ENCODE measurements at regions not wholly inside any gene's neighbourhood (a gene's known extent, or its start where the extent isn't known, plus 50 kb on each side); places are given as distances from the start of the nearest gene placed in this dataset.
"Not testable (repeated sequence)": the region's sequence is repeated elsewhere in the genome, so short reads cannot be mapped to it uniquely, and the experiment has no call there.

- Histone ChIP-seq H3K9me3 (replicated peaks) (no peaks in the 10 kb centered on the region), H3K4me3 (no peak overlapping the region), H3K4me1 (replicated peaks) (no peaks in the 10 kb centered on the region), H3K27me3 (replicated peaks) (no peaks in the 10 kb centered on the region), H3K27ac (no peak overlapping the region), H3K36me3 (no peaks in the 10 kb centered on the region)
- no peak for DNase-seq (ENCODE audit: low read depth in 1 of 2, low spot score in 2 of 2)
Observed at GRCh38 chr1:195851804-195852203, 756.4 kb downstream of the KCNT2 start.

GRCh38 chr1:195851016-195851601, 757.1 kb downstream of the KCNT2 start:
- H3K4me1 ChIP-seq (replicated peaks): no peaks in the 10 kb centered on the region
- H3K9me3 ChIP-seq (replicated peaks): no peaks in the 10 kb centered on the region
- H3K27me3 ChIP-seq (replicated peaks): no peaks in the 10 kb centered on the region
- DNase-seq (ENCODE audit: low read depth in 1 of 2, low spot score in 2 of 2): no peak
- H3K4me3 ChIP-seq: no peak overlapping the region
- H3K27ac ChIP-seq: no peak overlapping the region
- no peaks in the 10 kb centered on the region for H3K36me3 ChIP-seq

GRCh38 chr1:195849180-195849579, 759.1 kb downstream of the KCNT2 start:
- no peaks in the 10 kb centered on the region for H3K36me3 ChIP-seq
- H3K4me3 ChIP-seq: no peak overlapping the region
- no peaks in the 10 kb centered on the region for H3K9me3 ChIP-seq (replicated peaks)
- no peaks in the 10 kb centered on the region for H3K4me1 ChIP-seq (replicated peaks)
- no peaks in the 10 kb centered on the region for H3K27me3 ChIP-seq (replicated peaks)
- DNase-seq (ENCODE audit: low read depth in 1 of 2, low spot score in 2 of 2): no peak
- H3K27ac ChIP-seq: no peak overlapping the region

- not testable (repeated sequence) for DNase-seq (ENCODE audit: low read depth in 1 of 2, low spot score in 2 of 2); H3K4me3 ChIP-seq; H3K27ac ChIP-seq; H3K36me3 ChIP-seq; H3K4me1 ChIP-seq (replicated peaks); H3K9me3 ChIP-seq (replicated peaks); H3K27me3 ChIP-seq (replicated peaks)
Observed at GRCh38 chr1:195847957-195848875, 760.0 kb downstream of the KCNT2 start.

- DNase-seq (ENCODE audit: low read depth in 1 of 2, low spot score in 2 of 2): no peak
- H3K4me3 ChIP-seq: no peak overlapping the region
- no peaks in the 10 kb centered on the region for H3K36me3 ChIP-seq
- H3K9me3 ChIP-seq (replicated peaks): no peaks in the 10 kb centered on the region
- H3K4me1 ChIP-seq (replicated peaks): no peaks in the 10 kb centered on the region
- no peaks in the 10 kb centered on the region for H3K27me3 ChIP-seq (replicated peaks)
- no peak overlapping the region for H3K27ac ChIP-seq
Observed at GRCh38 chr1:195831789-195832188, 776.5 kb downstream of the KCNT2 start.

GRCh38 chr1:195828325-195828724, 779.9 kb downstream of the KCNT2 start:
- no peak overlapping the region for H3K4me3 ChIP-seq
- H3K9me3 ChIP-seq (replicated peaks): no peaks in the 10 kb centered on the region
- no peak for DNase-seq (ENCODE audit: low read depth in 1 of 2, low spot score in 2 of 2)
- H3K27ac ChIP-seq: no peak overlapping the region
- H3K4me1 ChIP-seq (replicated peaks): no peaks in the 10 kb centered on the region
- H3K36me3 ChIP-seq: no peaks in the 10 kb centered on the region
- no peaks in the 10 kb centered on the region for H3K27me3 ChIP-seq (replicated peaks)

- H3K4me1 ChIP-seq (replicated peaks): no peaks in the 10 kb centered on the region
- no peak overlapping the region for H3K4me3 ChIP-seq
- DNase-seq (ENCODE audit: low read depth in 1 of 2, low spot score in 2 of 2): no peak
- no peak overlapping the region for H3K27ac ChIP-seq
- no peaks in the 10 kb centered on the region; the same call in 1 of the 2 replicates for H3K9me3 ChIP-seq (replicated peaks)
- H3K27me3 ChIP-seq (replicated peaks): no peaks in the 10 kb centered on the region
- H3K36me3 ChIP-seq: no peaks in the 10 kb centered on the region
Observed at GRCh38 chr1:195820925-195821324, 787.3 kb downstream of the KCNT2 start.

GRCh38 chr1:195806060-195806459, 802.2 kb downstream of the KCNT2 start:
- H3K4me1 ChIP-seq (replicated peaks): no peaks in the 10 kb centered on the region
- no peak overlapping the region for H3K27ac ChIP-seq
- no peak overlapping the region for H3K4me3 ChIP-seq
- no peak for DNase-seq (ENCODE audit: low read depth in 1 of 2, low spot score in 2 of 2)
- no peaks in the 10 kb centered on the region for H3K9me3 ChIP-seq (replicated peaks)
- no peaks in the 10 kb centered on the region for H3K27me3 ChIP-seq (replicated peaks)
- H3K36me3 ChIP-seq: no peaks in the 10 kb centered on the region

GRCh38 chr1:195804547-195804946, 803.7 kb downstream of the KCNT2 start:
- H3K27ac ChIP-seq: no peak overlapping the region
- H3K9me3 ChIP-seq (replicated peaks): no peaks in the 10 kb centered on the region
- no peak for DNase-seq (ENCODE audit: low read depth in 1 of 2, low spot score in 2 of 2)

GRCh38 chr1:195799016-195799415, 809.2 kb downstream of the KCNT2 start:
- Histone ChIP-seq H3K36me3 (no peaks in the 10 kb centered on the region), H3K27me3 (replicated peaks) (no peaks in the 10 kb centered on the region), H3K4me3 (no peak overlapping the region), H3K4me1 (replicated peaks) (no peaks in the 10 kb centered on the region), H3K9me3 (replicated peaks) (no peaks in the 10 kb centered on the region), H3K27ac (no peak overlapping the region)
- no peak for DNase-seq (ENCODE audit: low read depth in 1 of 2, low spot score in 2 of 2)

More at GRCh38 chr1:195804547-195804946, 803.7 kb downstream of the KCNT2 start:
- no peaks in the 10 kb centered on the region for H3K4me1 ChIP-seq (replicated peaks)
- H3K4me3 ChIP-seq: no peak overlapping the region
- no peaks in the 10 kb centered on the region for H3K36me3 ChIP-seq
- no peaks in the 10 kb centered on the region for H3K27me3 ChIP-seq (replicated peaks)

GRCh38 chr1:195794225-195794624, 814.0 kb downstream of the KCNT2 start:
- H3K9me3 ChIP-seq (replicated peaks): no peaks in the 10 kb centered on the region
- H3K4me3 ChIP-seq: no peak overlapping the region
- H3K36me3 ChIP-seq: no peaks in the 10 kb centered on the region
- H3K27ac ChIP-seq: no peak overlapping the region
- H3K27me3 ChIP-seq (replicated peaks): no peaks in the 10 kb centered on the region
- no peaks in the 10 kb centered on the region for H3K4me1 ChIP-seq (replicated peaks)
- DNase-seq (ENCODE audit: low read depth in 1 of 2, low spot score in 2 of 2): no peak

GRCh38 chr1:195791796-195792195, 816.4 kb downstream of the KCNT2 start:
- no peak for DNase-seq (ENCODE audit: low read depth in 1 of 2, low spot score in 2 of 2)
- Histone ChIP-seq H3K27ac (no peak overlapping the region), H3K27me3 (replicated peaks) (no peaks in the 10 kb centered on the region), H3K9me3 (replicated peaks) (no peaks in the 10 kb centered on the region), H3K36me3 (no peaks in the 10 kb centered on the region), H3K4me1 (replicated peaks) (no peaks in the 10 kb centered on the region), H3K4me3 (no peak overlapping the region)

GRCh38 chr1:195790514-195791168, 817.6 kb downstream of the KCNT2 start:
- no peak overlapping the region for H3K4me3 ChIP-seq
- H3K4me1 ChIP-seq (replicated peaks): no peaks in the 10 kb centered on the region
- H3K9me3 ChIP-seq (replicated peaks): no peaks in the 10 kb centered on the region
- no peaks in the 10 kb centered on the region for H3K36me3 ChIP-seq
- no peaks in the 10 kb centered on the region for H3K27me3 ChIP-seq (replicated peaks)
- no peak overlapping the region for H3K27ac ChIP-seq
- no peak for DNase-seq (ENCODE audit: low read depth in 1 of 2, low spot score in 2 of 2)

- Histone ChIP-seq H3K4me3 (no peak overlapping the region), H3K27me3 (replicated peaks) (no peaks in the 10 kb centered on the region), H3K27ac (no peak overlapping the region), H3K4me1 (replicated peaks) (no peaks in the 10 kb centered on the region), H3K9me3 (replicated peaks) (no peaks in the 10 kb centered on the region), H3K36me3 (no peaks in the 10 kb centered on the region)
- DNase-seq (ENCODE audit: low read depth in 1 of 2, low spot score in 2 of 2): no peak
Observed at GRCh38 chr1:195789321-195789720, 818.9 kb downstream of the KCNT2 start.

All from SJSA1 (cell line).